Activated CD8-positive, alpha-beta memory T cell treated with anti-CD3 and anti-CD28 coated beads, Interleukin-2, amount 10 ng/mL, durations not matched to agents 7 days and 5 days (primary cell): ENCODE measurements at regions not wholly inside any gene's neighbourhood (a gene's known extent, or its start where the extent isn't known, plus 50 kb on each side); places are given as distances from the start of the nearest gene placed in this dataset.

Experiments used
- ATAC-seq: fragments of 150-1000 bp; cut with Tn5 transposase; one replicate; pipeline ENCODE4 v1.10.0; 2021; ENCODE audit warnings: moderate library complexity
- CTCF ChIA-PET: fragments of 350-600 bp; sonication (Branson Sonifier 250); formaldehyde crosslinking; loops from one replicate; lab custom pipeline; 2021; ENCODE audit warnings: antibody characterized with exemption; lab: Charles Lee
- DNase-seq: peaks from one replicate; pipeline ENCODE4 v3.0.0-alpha.2; 2020
- H3K27ac Mint-ChIP-seq: one replicate; pipeline ENCODE4 v1.8.0; 2021; ENCODE audit warnings: mild to moderate bottlenecking, mixed read lengths
- H3K27me3 Mint-ChIP-seq: one replicate; pipeline ENCODE4 v1.8.0; 2021; ENCODE audit warnings: mixed read lengths
- H3K36me3 Mint-ChIP-seq: one replicate; pipeline ENCODE4 v1.8.0; 2021; ENCODE audit warnings: mild to moderate bottlenecking, mixed read lengths
- H3K4me1 Mint-ChIP-seq: one replicate; pipeline ENCODE4 v1.8.0; 2021; ENCODE audit warnings: mixed read lengths
- H3K4me3 Mint-ChIP-seq: one replicate; pipeline ENCODE4 v1.8.0; 2021; ENCODE audit warnings: mild to moderate bottlenecking, moderate library complexity, mixed read lengths
- H3K9me3 Mint-ChIP-seq: one replicate; pipeline ENCODE4 v1.8.0; 2022; ENCODE audit warnings: low read depth, mixed read lengths

GRCh38 chr12:118706437-118706836 is 274.9 kb upstream of the SRRM4 start:
- no peak overlapping the region for H3K4me3 Mint-ChIP-seq
- H3K9me3 Mint-ChIP-seq: peaks cover 7% of the 10 kb centered on the region
- DNase-seq: no peak
- CTCF ChIA-PET: no interaction called here
- H3K27ac Mint-ChIP-seq: no peak overlapping the region
- no peaks in the 10 kb centered on the region for H3K4me1 Mint-ChIP-seq
- no peaks in the 10 kb centered on the region for H3K36me3 Mint-ChIP-seq
- ATAC-seq: no peak
- H3K27me3 Mint-ChIP-seq: no peaks in the 10 kb centered on the region

DNA sequence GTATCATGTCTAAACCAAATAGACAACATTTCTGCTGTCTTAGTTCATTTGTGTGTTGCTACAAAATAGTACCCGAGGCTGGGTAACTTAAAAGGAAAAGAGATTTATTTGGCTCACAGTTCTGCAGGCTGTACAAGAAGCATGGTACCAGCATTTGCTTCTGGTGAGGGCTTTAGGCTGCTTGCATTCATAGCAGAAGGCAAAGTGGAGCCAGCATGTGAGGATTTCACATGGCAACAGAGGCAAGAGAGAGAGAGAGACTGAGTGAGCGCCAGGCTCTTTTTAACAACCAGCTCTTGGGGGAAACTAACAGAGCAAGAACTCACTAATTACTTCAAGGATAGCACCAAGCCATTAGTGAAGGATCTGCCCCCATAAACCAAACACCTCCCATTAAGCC is 271.4 kb upstream of the SRRM4 start:
- no peak for ATAC-seq
- Mint-ChIP-seq H3K27ac (no peak overlapping the region), H3K27me3 (no peaks in the 10 kb centered on the region), H3K4me3 (no peak overlapping the region), H3K9me3 (peaks cover 7% of the 10 kb centered on the region), H3K36me3 (no peaks in the 10 kb centered on the region), H3K4me1 (no peaks in the 10 kb centered on the region)
- DNase-seq: no peak
- CTCF ChIA-PET: no interaction called here

DNA sequence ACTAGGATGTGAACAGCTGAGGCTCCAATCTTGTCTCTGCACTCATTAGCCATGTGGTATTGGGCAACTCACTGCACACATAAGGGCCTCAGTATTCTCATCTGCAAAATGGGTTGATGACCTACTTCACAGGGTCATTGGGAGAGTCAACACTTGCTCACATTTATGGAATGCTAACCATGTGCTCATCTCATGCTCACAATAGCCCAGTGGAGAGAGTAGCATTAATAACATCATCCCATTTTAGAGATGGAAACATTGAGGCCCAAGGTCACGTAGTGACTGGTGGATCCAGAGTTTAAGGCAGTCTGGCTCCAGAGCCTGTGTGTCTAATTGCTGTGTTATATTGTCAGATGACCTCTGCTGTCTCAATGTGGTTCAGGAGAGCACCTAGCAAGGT is 270.2 kb upstream of the SRRM4 start:
- H3K27me3 Mint-ChIP-seq: no peaks in the 10 kb centered on the region
- no peak overlapping the region for H3K27ac Mint-ChIP-seq
- DNase-seq (no peak), ATAC-seq (no peak)
- CTCF ChIA-PET: no interaction called here
- H3K4me1 Mint-ChIP-seq: no peaks in the 10 kb centered on the region
- H3K36me3 Mint-ChIP-seq: no peaks in the 10 kb centered on the region
- no peak overlapping the region for H3K4me3 Mint-ChIP-seq
- H3K9me3 Mint-ChIP-seq: peaks cover 7% of the 10 kb centered on the region

GRCh38 chr12:118714051-118714460 is 267.3 kb upstream of the SRRM4 start:
- Mint-ChIP-seq H3K27me3 (no peaks in the 10 kb centered on the region), H3K4me1 (no peaks in the 10 kb centered on the region), H3K36me3 (no peaks in the 10 kb centered on the region), H3K9me3 (no peaks in the 10 kb centered on the region), H3K27ac (no peak overlapping the region), H3K4me3 (no peak overlapping the region)
- no peak for ATAC-seq
- CTCF ChIA-PET: no interaction called here
- peak; percentile 42 for DNase-seq

DNA sequence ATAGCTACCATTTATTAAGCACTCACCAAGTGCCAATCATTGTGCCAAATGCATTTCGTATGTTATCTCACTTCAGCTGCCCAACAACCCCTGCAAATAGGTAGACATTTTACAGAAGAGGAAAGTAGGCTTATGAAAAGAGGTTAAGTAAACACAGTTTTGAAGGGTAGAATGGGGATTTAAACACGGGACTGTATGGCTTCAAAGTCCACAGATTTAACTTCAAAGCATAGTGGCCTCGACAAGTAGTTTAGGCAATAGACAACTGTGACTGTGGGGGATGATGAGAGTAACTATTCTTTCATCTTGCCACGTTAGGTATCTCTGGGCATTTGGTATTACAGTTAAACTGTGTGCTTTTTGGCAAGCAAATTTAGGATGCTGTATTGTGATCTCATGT is 266.8 kb upstream of the SRRM4 start:
- Mint-ChIP-seq H3K27me3 (no peaks in the 10 kb centered on the region), H3K9me3 (no peaks in the 10 kb centered on the region)
- CTCF ChIA-PET: no interaction called here

GRCh38 chr12:118715647-118716046 is 265.7 kb upstream of the SRRM4 start:
- Mint-ChIP-seq H3K27ac (no peak overlapping the region), H3K4me3 (no peak overlapping the region), H3K36me3 (no peaks in the 10 kb centered on the region), H3K4me1 (no peaks in the 10 kb centered on the region), H3K27me3 (no peaks in the 10 kb centered on the region), H3K9me3 (no peaks in the 10 kb centered on the region)
- CTCF ChIA-PET: no interaction called here
- no peak for ATAC-seq
- DNase-seq: no peak

More for the DNA sequence above, 266.8 kb upstream of the SRRM4 start:
- DNase-seq (no peak), ATAC-seq (no peak)
- no peak overlapping the region for H3K4me3 Mint-ChIP-seq
- no peak overlapping the region for H3K27ac Mint-ChIP-seq
- no peaks in the 10 kb centered on the region for H3K4me1 Mint-ChIP-seq
- H3K36me3 Mint-ChIP-seq: no peaks in the 10 kb centered on the region

DNA sequence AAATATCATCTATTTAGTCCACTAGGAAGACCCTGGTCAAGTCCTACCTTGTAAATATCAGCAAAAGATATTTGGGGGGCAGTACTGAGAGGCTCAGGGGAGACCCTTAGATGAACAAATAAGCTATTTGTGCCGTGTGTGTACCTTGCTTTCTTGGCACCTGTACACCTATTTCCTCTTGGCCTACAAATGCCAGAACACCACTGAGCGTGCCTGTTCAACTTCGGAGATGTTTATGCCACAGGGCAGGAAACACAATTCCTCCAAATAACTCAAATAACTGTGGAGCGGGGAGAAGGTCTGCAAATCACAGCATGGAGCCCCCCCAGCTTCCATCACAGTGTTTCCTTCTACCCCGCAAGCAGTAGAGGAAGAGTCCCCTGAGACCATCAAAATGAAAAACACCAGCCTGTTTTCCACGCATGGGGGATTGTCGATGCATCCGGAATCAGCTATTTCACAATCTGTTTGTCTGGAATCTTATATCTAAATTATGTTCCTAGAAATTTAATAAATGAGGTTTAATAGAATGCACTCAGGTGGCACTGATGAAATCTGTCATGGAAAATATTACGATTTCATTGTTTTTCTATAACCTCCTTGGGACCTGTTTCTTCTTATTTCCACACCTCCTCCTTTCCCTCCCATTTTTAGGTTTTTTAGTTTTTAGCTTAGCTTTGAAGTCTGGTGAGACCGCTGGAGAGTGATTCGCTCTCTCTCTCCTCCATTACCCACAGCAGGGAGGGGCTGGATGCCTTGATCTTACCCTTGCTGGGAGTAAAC is 254.0 kb upstream of the SRRM4 start:
- CTCF ChIA-PET: no interaction called here

DNA sequence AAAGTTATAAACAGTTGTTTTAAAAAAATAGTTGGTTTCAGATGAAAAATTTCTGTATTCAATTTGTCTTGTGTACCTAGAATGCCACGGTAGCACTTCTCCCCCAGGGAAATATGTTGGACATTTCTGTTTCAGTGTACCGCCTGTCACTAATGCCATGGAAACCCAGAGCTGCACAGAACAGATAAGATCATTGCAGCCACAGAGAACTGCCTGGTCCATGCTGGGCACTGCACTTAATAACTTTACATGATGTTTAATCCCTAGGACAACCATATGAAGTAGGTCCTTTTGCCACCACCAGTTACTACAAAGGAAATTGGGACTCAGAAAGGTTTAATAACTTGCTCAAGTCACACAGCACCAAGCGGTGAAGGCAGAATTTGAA is 253.4 kb upstream of the SRRM4 start:
- DNase-seq (no peak), ATAC-seq (no peak)
- CTCF ChIA-PET: no interaction called here
- H3K36me3 Mint-ChIP-seq: no peaks in the 10 kb centered on the region
- H3K27me3 Mint-ChIP-seq: no peaks in the 10 kb centered on the region
- no peaks in the 10 kb centered on the region for H3K4me1 Mint-ChIP-seq
- H3K27ac Mint-ChIP-seq: no peak overlapping the region
- H3K9me3 Mint-ChIP-seq: no peaks in the 10 kb centered on the region
- no peak overlapping the region for H3K4me3 Mint-ChIP-seq

More for the DNA sequence above, 254.0 kb upstream of the SRRM4 start:
- Mint-ChIP-seq H3K27me3 (no peaks in the 10 kb centered on the region), H3K27ac (no peak overlapping the region), H3K36me3 (no peaks in the 10 kb centered on the region), H3K4me3 (no peak overlapping the region), H3K9me3 (no peaks in the 10 kb centered on the region), H3K4me1 (no peaks in the 10 kb centered on the region)
- DNase-seq (no peak), ATAC-seq (no peak)

- Mint-ChIP-seq H3K9me3 (no peaks in the 10 kb centered on the region), H3K27me3 (no peaks in the 10 kb centered on the region), H3K4me3 (no peak overlapping the region), H3K4me1 (no peaks in the 10 kb centered on the region), H3K27ac (no peak overlapping the region), H3K36me3 (no peaks in the 10 kb centered on the region)
- DNase-seq: no peak
- ATAC-seq: no peak
- CTCF ChIA-PET: no interaction called here
These were observed 247.1 kb upstream of the SRRM4 start for GRCh38 chr12:118734266-118734665.

- no peaks in the 10 kb centered on the region for H3K9me3 Mint-ChIP-seq
- H3K36me3 Mint-ChIP-seq: no peaks in the 10 kb centered on the region
- DNase-seq (no peak), ATAC-seq (no peak)
- no peak overlapping the region for H3K27ac Mint-ChIP-seq
- CTCF ChIA-PET: no interaction called here
- no peak overlapping the region for H3K4me3 Mint-ChIP-seq
- no peaks in the 10 kb centered on the region for H3K4me1 Mint-ChIP-seq
- H3K27me3 Mint-ChIP-seq: no peaks in the 10 kb centered on the region
These were observed 243.3 kb upstream of the SRRM4 start for GRCh38 chr12:118737985-118738540.

GRCh38 chr12:118741194-118741593 is 240.1 kb upstream of the SRRM4 start:
- no peak for DNase-seq
- CTCF ChIA-PET: no interaction called here
- Mint-ChIP-seq H3K27ac (no peak overlapping the region), H3K4me3 (no peak overlapping the region), H3K36me3 (no peaks in the 10 kb centered on the region), H3K4me1 (no peaks in the 10 kb centered on the region), H3K9me3 (peaks cover 8% of the 10 kb centered on the region), H3K27me3 (no peaks in the 10 kb centered on the region)
- ATAC-seq: no peak

DNA sequence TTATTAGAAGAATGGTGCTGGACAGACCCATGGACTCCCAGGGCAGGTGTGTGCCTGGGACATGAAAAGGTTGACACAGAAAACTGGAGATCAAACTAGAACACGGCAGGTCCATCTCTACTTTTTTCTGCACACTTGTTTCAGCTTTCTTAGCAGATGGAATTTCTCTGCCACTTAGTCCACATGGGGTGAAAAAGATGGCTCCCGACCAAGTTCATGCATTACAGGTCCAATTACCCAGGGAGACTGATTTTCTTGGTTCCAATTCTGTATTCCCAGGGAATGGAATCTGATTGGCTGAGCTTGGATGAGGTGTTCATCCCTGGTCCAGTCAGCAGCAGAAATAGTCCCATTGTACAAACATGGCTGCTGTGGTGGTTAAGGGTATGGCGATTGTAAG is 238.9 kb upstream of the SRRM4 start:
- DNase-seq: no peak
- no peak for ATAC-seq
- Mint-ChIP-seq H3K27me3 (no peaks in the 10 kb centered on the region), H3K9me3 (peaks cover 8% of the 10 kb centered on the region), H3K4me3 (no peak overlapping the region), H3K27ac (no peak overlapping the region), H3K36me3 (no peaks in the 10 kb centered on the region), H3K4me1 (no peaks in the 10 kb centered on the region)
- CTCF ChIA-PET: no interaction called here

DNA sequence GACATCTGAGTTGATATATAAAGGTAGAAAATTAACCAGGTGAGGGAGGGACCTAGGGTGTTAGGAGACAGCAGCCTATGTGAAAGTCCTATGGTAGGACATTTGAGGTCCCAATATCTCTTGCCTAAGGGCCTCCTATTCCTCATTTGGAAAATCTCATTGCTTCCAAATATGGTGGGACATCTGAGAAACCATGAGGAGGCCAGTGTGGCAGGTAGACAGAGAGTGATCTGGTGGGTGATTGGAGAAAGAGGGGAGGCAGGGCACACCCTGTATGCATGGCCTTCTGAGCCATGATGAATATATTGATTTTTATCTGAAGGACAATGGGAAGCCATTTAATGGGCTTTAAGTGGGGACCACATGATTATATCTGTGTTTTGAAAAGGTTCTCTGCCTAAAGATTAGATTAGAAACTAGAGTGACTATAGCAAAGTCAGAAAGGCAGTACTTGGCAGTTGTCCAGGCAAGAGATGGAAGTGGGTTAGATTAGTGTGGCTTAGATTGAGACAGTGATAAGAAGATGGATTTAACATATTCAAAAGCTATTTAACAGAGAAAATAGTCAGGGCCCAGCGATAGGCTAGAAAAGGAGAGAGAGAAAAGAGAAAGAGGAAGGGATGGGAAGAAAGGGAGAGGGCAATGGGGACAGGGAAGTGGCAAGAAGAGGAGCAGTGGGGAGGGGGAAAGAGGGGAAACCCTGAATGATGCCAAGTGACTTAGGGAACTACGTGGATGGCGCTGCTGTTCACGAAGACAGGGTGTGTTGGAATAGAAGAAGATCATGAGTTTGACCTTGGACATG is 237.2 kb upstream of the SRRM4 start:
- no peaks in the 10 kb centered on the region for H3K4me1 Mint-ChIP-seq
- peaks cover 8% of the 10 kb centered on the region for H3K9me3 Mint-ChIP-seq
- H3K36me3 Mint-ChIP-seq: no peaks in the 10 kb centered on the region
- DNase-seq (no peak), ATAC-seq (no peak)
- H3K27me3 Mint-ChIP-seq: no peaks in the 10 kb centered on the region
- H3K27ac Mint-ChIP-seq: no peak overlapping the region
- no peak overlapping the region for H3K4me3 Mint-ChIP-seq
- CTCF ChIA-PET: no interaction called here

- Mint-ChIP-seq H3K27me3 (no peaks in the 10 kb centered on the region), H3K9me3 (peaks cover 8% of the 10 kb centered on the region), H3K36me3 (no peaks in the 10 kb centered on the region), H3K4me1 (no peaks in the 10 kb centered on the region), H3K27ac (no peak overlapping the region), H3K4me3 (no peak overlapping the region)
- ATAC-seq (no peak), DNase-seq (no peak)
- CTCF ChIA-PET: no interaction called here
These were observed 235.2 kb upstream of the SRRM4 start for GRCh38 chr12:118746176-118746575.
